ENCODE measurements at regions not wholly inside any gene's neighbourhood (a gene's known extent, or its start where the extent isn't known, plus 50 kb on each side); places are given as distances from the start of the nearest gene placed in this dataset.

GRCh38 chr2:78535395-78535794 lies 490.1 kb upstream of the REG3G start:
- H3K4me3 ChIP-seq (replicated peaks; ENCODE audit: insufficient read depth, low read length), result no peak overlapping the region
- no peak for TF ChIP-seq CTCF (IDR thresholded peaks at IDR 0.05; ENCODE audit: insufficient read depth, low read length)
- no peak for TF ChIP-seq GABPA (IDR thresholded peaks at IDR 0.05; ENCODE audit: low read depth)
- no peak for TF ChIP-seq SPI1 (IDR thresholded peaks at IDR 0.05; ENCODE audit: borderline replicate concordance, low read depth)
- TF ChIP-seq POLR2AphosphoS5 (IDR thresholded peaks at IDR 0.05; ENCODE audit: low read depth), result no peak
- no peak for TF ChIP-seq REST (IDR thresholded peaks at IDR 0.05; ENCODE audit: insufficient replicate concordance, low read depth)
- no peak overlapping the region for H3K27ac ChIP-seq (replicated peaks)
- H3K27me3 ChIP-seq (ENCODE audit: insufficient read depth, poor library complexity, severe bottlenecking), result no peaks in the 10 kb centered on the region
- no peak for DNase-seq (ENCODE audit: low read depth in 1 of 2, low spot score in 1 of 2)

- H3K27me3 ChIP-seq (ENCODE audit: insufficient read depth, poor library complexity, severe bottlenecking), result no peaks in the 10 kb centered on the region
- H3K27ac ChIP-seq (replicated peaks), result no peak overlapping the region
- TF ChIP-seq SPI1 (IDR thresholded peaks at IDR 0.05; ENCODE audit: borderline replicate concordance, low read depth) (no peak), POLR2AphosphoS5 (IDR thresholded peaks at IDR 0.05; ENCODE audit: low read depth) (no peak), GABPA (IDR thresholded peaks at IDR 0.05; ENCODE audit: low read depth) (no peak), REST (IDR thresholded peaks at IDR 0.05; ENCODE audit: insufficient replicate concordance, low read depth) (no peak), CTCF (IDR thresholded peaks at IDR 0.05; ENCODE audit: insufficient read depth, low read length) (no peak)
- no peak overlapping the region for H3K4me3 ChIP-seq (replicated peaks; ENCODE audit: insufficient read depth, low read length)
- DNase-seq (ENCODE audit: low read depth in 1 of 2, low spot score in 1 of 2), result no peak
These were observed 487.2 kb upstream of the REG3G start for GRCh38 chr2:78538322-78538721.

- no peak for DNase-seq (ENCODE audit: low read depth in 1 of 2, low spot score in 1 of 2)
- Histone ChIP-seq H3K27ac (replicated peaks) (no peak overlapping the region), H3K4me3 (replicated peaks; ENCODE audit: insufficient read depth, low read length) (no peak overlapping the region), H3K27me3 (ENCODE audit: insufficient read depth, poor library complexity, severe bottlenecking) (no peaks in the 10 kb centered on the region)
- TF ChIP-seq POLR2AphosphoS5 (IDR thresholded peaks at IDR 0.05; ENCODE audit: low read depth), result no peak
- no peak for TF ChIP-seq SPI1 (IDR thresholded peaks at IDR 0.05; ENCODE audit: borderline replicate concordance, low read depth)
- no peak for TF ChIP-seq CTCF (IDR thresholded peaks at IDR 0.05; ENCODE audit: insufficient read depth, low read length)
- TF ChIP-seq REST (IDR thresholded peaks at IDR 0.05; ENCODE audit: insufficient replicate concordance, low read depth), result no peak
- TF ChIP-seq GABPA (IDR thresholded peaks at IDR 0.05; ENCODE audit: low read depth), result no peak
These were observed 485.2 kb upstream of the REG3G start for GRCh38 chr2:78540255-78540654.
